HG02884 (cell line): ENCODE measurements at regions not wholly inside any gene's neighbourhood (a gene's known extent, or its start where the extent isn't known, plus 50 kb on each side); places are given as distances from the start of the nearest gene placed in this dataset.
A peak's percentile ranks its signal among the peaks of the same experiment; 100 is the strongest.

ENCODE experiments used
- ATAC-seq: cut with Tn5 transposase; IDR thresholded peaks from one replicate; pipeline ENCODE4 v1.9.1; 2021; ENCODE audit warnings: mild to moderate bottlenecking, moderate library complexity; ENCODE audit not compliant: unreplicated experiment

- ATAC-seq = no peak
Measured at GRCh38 chr7:17638727-17639126, 301.6 kb downstream of the SNX13 start.

GRCh38 chr7:17640730-17641377 is 299.4 kb downstream of the SNX13 start:
- peak; percentile 65 for ATAC-seq

- no peak for ATAC-seq
Measured at GRCh38 chr7:17645500-17645899, 294.8 kb downstream of the SNX13 start.

- ATAC-seq = no peak
Measured at GRCh38 chr7:17646253-17646956, 293.9 kb downstream of the SNX13 start.

DNA sequence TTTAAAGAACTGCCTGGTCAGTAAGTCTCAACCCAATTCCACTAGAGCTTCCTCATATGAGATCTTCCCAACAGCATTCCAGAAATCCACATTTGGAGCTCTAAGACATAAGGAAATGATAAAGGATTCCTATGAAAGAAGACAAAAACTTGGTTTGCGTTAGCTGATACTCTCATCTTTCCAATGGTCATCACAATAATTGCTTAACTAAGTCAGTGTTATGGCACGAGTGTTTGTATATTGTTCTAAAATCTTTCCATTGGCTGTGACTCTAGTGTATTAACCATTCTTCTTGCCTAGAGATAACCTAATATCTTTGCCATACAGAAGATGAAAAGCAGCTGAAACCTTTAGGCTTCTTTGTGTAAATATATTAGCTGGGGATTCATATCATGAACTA is 289.0 kb downstream of the SNX13 start:
- no peak for ATAC-seq

GRCh38 chr7:17651863-17652385 is 288.4 kb downstream of the SNX13 start:
- no peak for ATAC-seq

DNA sequence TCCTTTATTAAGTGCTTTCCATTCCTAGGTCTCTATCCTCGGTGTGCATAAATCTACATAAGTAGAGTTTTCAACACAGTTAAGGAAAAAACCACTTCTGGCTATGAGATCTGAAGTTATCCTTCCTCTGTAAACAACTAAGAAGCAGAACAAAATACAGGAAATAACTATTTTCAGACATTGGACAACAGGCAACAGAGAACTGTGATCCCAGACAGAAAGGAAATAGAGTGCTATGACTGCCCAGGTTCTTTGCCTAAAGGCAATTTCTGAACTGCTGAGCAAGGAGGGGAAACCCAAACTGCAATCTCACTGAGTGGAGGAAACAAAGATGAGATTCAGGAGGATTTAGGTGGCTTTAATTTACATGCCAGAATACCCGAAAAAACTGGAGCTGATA is 285.4 kb downstream of the SNX13 start:
- no peak for ATAC-seq

- no peak for ATAC-seq
Measured at GRCh38 chr7:17659126-17659525, 281.2 kb downstream of the SNX13 start.

DNA sequence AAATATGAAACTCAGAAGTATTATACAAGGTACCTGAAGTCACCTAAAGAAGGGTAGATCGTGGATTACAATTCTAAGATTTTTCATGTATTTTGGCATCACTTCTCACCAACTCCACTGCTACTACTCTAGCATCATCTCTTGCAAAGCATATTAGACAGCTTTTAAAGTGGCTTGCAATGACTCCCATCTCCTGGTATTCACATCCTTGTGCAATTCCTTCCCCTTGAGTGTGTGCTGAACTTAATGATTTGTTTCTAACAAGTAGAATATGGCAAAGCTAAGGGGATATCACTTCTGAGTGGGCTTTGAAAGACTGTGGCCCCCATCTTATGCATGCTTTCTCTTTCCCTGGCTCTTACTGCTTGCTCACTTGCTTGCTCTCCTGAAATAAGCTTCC is 280.2 kb downstream of the SNX13 start:
- no peak for ATAC-seq

DNA sequence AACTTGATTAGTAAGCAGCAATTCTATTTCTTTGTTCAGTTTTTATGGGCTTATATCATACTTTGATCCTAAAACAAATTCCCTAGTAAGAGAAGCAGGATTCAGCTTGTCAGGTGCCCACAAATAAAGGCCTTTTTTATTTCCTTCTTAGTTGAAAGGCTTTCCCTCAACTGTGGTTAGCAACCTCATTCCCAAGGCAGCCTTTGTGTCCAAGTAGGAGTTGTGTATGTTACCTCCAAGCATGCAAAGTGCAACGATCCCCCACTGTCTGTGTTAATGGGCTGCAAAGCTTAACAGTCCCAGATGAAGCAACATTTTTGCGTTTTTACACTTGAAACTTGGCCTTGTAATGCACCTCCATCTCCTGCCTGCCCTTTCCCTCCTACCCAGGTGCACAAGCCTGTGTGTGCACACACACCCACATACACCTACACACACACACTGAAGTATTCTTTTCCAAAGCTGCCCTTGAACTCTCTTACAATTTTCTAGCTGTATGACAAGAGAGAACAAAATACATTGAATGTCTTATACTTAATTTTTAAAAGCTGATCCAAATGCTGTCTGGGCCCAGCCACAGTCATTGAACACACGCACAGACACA is 278.2 kb downstream of the SNX13 start:
- ATAC-seq = no peak

- no peak for ATAC-seq
Measured at GRCh38 chr7:17663061-17663675, 277.1 kb downstream of the SNX13 start.

- no peak for ATAC-seq
Measured at GRCh38 chr7:17665029-17665428, 275.3 kb downstream of the SNX13 start.

GRCh38 chr7:17668122-17668521 is 272.2 kb downstream of the SNX13 start:
- ATAC-seq = peak; percentile 73

- no peak for ATAC-seq
Measured at GRCh38 chr7:17669204-17669603, 271.1 kb downstream of the SNX13 start.

DNA sequence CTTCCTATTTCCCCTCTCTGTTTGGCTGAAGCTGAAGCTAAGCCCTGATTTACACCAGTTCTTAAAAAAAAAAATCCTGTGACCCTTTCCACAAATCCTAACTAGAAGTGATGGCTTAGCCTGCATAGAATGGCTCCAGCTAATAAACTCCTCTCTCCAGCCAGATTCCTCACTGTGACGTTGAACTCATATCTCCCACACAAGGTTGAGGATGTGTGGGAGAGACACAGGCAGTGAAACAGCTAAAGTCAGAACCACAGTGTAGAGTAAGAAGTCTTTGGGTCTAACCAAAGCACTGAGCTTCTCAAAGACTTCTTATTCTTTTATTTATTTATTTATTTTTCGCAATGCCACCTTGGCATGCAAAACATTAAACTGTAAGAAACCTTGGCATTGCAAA is 268.3 kb downstream of the SNX13 start:
- ATAC-seq = no peak

DNA sequence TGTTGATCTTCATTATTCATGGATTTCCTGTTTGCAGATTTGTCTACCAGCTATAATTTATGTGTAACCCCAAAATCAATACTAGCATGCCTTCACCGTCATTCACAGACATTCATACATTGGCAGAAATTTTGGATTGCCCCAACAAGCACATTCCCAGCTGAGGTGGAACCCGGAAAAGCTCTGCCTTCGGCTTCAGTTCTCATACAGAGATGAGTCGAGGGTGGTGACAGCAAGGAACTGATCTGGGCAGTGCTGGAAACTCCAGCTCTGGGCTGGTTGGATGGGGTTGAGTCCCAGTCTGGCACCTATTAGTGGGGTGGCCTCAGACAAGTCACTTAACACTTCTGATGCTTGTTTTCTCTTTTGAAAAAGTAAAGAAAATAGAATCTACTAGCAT is 267.5 kb downstream of the SNX13 start:
- ATAC-seq = no peak

GRCh38 chr7:17674166-17674942 is 265.9 kb downstream of the SNX13 start:
- ATAC-seq = no peak

DNA sequence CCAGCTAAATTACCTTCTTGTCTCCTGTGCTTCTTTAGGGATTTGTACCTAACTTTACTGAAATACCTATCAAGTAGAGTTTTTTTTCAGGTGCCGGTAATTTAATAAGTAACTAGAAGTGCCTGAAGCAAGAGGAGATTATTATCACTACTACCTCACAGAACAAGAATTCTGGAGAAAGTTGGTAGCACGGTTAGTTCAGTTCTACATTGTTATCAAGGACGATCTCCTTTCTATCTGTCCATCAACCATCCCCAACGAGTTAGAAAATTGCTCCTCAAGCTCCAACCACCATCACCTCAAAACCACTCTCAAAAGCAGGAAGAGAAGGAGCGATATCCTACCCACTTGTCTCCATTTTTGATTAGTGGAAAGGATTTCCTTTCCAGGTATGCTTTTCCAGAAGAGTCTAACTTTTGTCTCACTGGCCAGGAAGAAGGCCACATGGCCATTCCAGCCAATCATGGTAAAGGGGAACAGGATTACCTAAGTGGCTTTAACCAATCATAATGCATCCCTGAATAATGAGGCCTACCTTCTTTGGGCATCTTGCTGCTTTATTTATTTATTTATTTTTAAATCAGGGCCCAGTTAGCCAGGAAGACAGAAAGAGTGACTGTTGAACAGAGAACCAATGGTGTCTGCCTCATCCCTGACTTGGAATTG is 265.2 kb downstream of the SNX13 start:
- ATAC-seq = no peak

- no peak for ATAC-seq
Measured at GRCh38 chr7:17677408-17677807, 262.9 kb downstream of the SNX13 start.

DNA sequence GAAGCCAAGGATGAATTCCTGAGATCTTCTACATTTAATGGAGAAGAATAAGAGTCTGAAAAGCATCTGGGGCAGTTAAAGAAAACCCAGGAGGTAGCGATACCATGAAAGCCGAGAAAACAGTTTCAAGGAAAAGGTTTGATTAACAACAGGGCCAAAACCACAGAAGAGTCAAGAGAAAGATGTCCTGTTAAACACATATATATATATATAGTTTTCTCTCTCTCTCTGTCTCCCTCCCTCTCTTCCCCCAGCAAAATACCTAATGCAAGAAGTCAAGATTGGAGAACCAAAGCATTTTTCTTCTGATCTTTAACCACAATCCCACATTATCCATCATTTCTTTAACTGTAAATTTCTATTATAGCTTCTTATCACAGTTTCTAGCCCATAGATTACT is 261.4 kb downstream of the SNX13 start:
- ATAC-seq = no peak
